HPDE6-E6E7 (cell line): ENCODE measurements at regions not wholly inside any gene's neighbourhood (a gene's known extent, or its start where the extent isn't known, plus 50 kb on each side); places are given as distances from the start of the nearest gene placed in this dataset.

Experiments
- DNase-seq: peaks from one replicate; pipeline ENCODE4 v3.0.0; 2011; ENCODE audit warnings: missing footprints; ENCODE audit errors: extremely low spot score

DNA sequence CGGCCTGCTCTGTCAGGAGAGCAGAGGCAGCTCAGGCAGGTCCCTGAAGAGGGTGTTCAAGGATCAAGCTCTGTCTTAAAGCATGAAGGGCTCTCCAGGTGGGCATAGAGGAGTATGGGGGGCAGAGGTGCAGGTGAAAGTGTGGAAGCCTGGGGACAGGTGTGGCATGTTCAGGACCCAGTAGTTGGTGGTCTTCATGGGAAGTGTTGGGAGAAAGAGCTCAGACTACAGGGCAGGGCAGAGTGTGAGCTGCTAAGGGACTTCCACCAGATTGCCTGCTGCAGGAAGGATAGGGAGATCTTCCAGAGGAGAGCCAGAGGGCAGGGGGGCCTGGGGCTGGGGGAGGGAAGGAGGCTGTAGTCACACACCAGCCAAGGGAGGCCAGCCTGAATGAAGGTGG is 156.5 kb upstream of the GDF10 start:
- DNase-seq: no peak

DNA sequence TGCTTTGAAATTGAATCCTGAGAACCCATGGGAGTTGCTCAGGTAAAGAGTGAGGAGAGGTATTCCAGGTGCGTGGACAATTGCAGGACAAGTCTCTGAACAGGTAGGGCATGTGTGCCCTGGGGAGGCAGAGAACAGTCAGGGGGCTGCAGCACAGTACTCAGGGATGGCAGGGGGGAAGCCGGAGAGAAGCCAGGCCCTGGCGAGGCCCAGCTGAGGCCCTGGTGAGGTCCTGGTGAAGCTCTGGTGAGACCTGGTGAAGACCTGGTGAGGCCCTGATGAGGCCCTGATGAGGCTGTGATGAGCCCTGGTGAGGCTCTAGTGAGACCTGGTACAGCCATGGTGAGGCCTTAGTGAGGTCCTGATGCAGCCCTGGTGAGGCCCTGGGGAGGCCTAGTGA is 155.5 kb upstream of the GDF10 start:
- no peak for DNase-seq

DNA sequence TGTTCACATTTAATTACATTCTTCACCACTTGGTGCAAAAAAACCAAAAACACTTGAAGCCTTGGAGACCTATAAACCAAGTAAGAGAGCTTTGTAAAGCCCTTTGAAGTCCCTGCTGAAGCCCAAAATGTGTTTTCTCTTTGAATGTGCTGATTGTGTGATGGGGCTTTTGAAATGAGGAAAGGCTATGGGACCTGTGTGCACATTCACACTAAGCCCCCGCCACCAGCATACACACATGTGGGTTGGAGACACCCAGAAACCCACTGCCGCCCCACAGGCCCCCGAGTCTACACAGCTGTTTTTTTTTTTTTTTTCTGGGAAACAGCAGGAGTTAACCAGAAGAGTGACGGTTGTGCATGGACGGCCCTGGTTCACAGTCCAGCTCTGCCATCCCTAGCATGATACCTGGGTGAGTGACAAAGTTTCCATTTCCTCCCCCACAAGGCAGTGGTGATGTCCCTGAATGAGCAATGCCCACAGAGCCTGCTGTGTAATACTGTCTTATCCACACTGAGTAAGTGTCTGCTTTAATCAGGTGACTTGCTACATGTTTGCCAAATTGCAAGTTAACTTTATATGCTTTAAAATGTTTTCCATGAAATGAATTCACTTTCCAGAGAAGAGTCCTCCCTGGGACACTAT is 154.6 kb upstream of the GDF10 start:
- DNase-seq: no peak

DNA sequence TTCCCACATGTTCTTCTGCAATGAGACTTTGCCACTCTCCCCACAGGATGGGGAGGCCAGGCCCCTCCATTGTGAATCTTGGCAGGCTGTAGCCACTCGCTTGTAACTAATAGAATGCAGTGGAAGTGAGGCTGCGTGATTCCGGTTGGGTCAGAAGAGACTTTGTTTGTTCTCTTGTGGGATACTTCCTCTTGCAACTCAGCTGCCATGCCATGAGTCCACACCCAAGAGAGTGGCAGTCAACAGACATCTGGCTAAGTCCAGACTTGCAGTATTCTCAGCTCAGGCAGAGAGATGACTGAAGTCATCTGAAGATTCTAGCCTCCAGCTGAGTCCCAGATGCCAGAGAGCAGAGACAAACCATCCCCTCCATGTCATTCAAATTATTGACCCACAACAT is 153.4 kb upstream of the GDF10 start:
- DNase-seq: peak; percentile 26

DNA sequence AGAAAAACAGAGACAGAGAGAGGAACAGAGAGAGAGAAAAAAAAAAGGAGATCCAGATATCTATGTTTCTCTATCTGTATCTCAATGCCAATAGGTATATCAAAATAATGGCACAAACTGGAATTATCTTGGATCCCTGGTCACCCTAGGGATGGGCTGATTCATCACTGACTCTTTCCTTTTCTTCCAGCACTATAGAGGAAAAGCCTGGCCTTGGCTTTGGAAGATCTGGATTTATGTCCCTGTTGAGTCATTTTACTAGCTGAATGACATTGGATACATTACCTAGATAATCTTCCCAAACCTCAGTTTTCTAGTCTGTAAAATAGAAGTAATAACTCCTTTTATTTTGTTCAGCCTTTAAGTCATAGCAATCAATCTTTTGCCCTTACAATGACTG is 152.8 kb upstream of the GDF10 start:
- no peak for DNase-seq

DNA sequence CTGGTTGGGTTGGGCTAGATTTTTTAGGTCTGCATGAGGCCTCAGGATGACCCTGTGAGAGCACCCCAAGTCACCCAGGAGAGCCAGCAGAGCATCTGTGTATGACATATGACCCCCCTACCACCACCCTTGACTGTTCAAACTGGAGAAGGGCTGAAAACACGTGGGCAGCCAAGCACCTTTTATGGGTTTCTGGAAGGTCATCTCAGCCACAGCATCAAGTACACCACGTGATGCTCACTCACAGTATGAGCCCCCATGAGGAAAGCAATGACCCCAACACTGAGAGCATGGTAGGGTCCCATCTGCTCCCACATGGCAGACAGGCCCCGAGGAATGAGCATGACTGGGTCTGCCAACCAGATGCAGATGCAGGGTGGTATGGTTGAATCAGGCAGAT is 149.4 kb upstream of the GDF10 start:
- DNase-seq: no peak

DNA sequence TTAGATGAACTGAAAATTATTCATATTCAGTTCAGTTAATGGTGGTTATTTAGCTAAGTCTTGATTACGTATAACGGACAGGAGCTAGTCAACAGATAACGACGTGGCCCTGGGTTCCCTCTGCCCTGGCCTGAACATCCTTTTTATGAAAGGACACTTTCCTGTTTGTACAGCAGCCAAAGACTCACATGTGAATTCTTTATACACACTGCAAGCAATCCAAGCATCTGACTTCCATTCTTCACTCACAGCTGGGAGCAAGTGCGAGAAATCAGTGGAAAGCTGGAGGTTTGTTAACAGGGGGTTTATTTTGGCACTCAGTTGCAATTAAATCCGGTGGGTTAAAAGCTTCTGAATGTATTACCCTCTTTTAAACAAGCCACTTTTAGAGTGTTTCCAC is 148.1 kb upstream of the GDF10 start:
- no peak for DNase-seq

DNA sequence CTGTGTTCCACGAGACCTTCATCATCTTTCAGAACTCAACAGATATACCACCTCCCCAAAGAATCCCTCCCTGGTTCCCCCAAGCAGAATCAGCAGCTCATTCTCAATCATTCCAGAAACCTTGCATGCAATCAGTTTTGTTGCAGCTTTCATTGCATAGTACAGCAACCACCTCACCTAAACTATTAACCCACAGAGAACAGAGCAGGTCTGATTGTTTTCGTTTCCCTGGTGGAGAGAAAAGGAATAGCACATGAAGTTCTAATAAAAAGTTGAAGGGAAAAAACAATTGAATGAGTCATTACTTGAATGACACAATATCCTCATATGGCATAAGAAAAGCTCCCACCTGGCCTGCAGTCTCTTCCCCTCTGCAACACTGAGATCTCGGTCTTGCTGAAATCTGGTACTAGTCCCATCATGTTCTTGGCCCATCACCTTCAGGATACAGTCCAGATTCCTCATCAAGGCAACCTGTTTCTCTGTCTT is 147.1 kb upstream of the GDF10 start:
- DNase-seq: peak; percentile 22

DNA sequence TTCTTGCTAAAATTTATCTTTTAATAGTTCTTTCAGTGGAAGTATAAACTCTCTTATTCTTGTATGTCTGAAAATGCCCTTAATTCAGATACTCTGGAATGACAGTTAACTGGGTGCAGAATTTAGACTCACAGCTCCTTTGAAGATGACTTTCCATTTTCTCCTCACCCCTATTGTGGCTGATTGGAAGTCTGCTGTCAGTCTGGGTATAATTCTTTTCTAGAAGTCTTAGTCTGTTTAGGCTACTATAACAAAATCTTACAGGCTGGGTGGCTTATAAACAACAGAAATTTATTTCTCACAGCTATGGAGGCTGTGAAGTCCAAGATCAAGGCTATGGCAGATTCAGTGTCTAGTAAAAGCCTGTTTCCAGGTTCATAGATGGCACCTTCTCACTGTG is 145.2 kb upstream of the GDF10 start:
- no peak for DNase-seq

DNA sequence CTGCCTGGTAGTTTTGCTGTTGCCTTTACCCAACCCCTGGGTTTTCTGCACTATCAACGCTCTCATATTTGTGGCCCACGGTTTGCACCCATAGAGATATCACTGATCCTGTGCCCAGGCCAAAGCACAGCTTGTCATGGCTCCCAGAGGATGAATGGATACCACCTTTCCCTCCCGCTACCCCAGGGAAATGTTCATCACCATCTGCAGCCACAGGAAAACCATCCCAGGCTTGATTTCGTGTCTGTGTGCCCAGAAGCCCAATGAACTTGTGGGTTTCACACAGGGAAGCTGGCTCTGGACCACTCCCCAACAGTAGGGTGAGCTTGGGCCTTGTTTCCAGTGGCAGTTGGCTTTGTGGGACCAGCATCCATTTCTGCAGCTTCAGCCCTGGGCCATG is 143.1 kb upstream of the GDF10 start:
- DNase-seq: no peak

DNA sequence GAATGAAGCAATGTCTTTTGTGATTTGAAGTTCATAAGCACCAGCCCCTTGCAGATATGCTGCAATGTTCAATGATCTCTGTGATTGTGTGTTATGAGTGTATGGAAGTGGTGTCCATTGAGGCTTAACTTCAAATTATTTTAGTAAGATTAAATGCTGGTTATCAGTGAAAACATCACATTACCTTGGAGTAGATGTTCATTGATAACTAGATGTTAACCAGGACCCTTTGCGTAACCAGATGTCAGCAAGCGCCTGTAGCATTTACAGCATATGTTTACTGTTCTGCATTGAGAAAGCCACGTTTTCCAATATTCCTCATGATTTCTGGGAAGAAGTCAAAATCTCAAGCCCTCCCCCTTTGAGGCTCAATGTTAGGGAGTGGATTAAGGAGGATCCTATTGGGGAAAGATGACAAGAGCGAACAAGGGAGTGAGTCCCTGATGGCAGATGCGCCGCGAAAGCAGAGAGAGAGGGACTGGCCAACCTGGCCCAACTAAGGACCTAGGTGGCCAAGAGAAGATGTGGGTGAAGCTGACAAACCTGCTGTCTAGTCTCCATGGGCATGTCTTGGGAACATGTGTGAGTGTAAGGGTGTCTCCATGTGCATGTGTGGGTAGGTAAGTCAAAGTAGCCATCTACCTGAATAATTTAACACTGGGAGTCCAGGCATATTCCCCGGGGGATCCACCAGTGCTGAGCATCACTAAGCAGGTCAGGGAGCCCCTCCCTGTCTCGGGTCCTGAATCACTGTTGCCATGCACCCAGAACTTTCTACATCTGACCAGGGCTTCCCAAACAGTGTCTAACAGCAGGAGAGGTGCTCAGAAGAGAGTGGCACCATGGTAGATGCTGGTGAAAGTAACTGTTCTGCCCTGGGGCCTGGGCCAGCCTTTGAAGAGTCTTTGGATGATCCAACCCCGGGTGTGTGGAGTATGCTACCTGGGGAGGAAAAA is 141.6 kb upstream of the GDF10 start:
- no peak for DNase-seq

DNA sequence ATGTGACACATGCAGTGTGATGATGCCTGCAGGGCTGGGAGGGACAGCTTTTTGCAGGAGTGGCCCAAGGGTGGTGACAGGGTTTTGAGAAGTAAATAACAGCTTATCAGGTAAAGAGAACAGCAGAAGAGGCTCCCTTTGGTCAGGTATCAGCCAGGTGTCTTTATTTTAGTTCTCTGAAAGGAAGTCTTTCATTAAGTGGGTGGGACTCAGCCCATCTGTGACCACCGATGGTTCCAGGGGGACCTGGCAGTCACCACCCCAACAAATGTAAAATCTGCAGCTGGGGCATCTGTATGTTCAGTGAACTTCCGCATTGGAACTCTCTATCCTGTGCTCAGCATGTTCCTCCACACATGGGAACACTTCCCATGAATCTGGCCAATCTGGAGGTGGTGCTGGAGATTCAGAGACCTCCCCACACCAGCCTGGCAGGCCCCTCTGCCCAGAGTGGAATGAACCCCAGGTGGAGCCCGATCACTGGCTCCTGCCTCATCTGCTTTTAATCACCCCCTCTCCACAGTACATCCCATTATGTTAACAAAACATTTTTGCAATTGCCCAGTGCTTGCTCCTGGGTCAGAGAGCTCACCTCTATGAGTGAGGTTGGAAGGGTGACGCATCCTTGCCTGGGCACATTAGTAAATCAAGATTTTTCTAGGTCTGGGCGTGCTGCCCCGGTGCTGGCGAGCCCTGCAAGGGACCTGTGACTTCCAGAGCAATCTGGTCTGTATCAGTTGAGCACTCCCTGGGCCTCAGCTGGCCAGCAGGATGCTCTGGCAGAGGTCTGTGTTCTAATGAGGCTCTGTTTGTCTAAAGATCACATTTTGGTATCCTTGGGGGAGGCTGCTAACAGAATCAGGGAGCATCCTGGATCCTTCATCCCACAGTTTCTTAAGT is 140.4 kb upstream of the GDF10 start:
- DNase-seq: no peak

DNA sequence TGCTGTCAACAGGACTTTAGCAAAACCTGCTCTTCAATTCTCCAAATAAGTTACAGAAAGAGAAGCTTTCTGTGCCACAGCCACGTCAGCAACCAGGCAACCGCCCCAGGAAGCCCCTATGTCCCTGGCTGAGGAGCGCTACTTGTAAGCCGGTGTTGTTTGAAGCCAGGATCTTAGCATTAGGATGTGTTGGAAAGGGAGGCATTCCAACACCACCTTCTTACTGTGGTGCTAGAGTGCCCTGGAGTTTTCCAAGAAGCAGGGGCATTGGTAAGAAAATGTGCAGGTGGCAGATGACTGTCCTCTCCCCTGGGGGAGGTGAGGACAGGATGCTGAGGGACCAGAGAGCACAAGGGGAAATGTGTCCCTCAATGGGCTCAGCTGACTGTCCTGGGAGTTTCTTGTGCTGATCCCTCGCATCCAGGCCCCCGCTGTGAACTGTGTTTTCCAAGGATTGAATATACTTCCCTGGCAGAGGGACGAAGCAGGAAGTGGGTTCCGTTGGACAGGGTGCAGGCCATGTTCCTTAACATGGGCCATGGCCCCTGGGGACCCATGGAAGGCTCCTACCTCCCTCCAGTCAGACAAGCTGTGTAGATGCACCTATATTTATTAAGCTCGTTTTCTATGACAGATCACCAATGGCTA is 139.6 kb upstream of the GDF10 start:
- DNase-seq: no peak

DNA sequence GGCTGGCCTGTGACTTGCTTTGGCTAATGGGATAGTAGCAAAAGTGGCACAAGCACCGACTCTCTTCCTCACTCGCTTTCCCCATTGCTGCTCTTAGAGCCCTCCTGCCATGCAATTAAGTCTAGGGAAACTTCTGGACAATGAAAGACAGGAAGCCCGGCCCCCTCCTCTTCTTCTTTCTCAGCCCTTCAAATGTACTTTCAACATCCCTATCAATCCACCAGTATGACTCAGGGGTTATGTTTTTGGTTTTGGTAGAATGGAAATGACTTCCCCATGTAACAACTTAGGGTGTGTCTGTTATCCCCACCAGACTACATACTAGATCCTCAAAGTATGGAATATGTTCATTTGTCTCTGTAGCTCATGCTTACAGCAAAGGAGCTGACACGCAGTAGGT is 139.0 kb upstream of the GDF10 start:
- no peak for DNase-seq

DNA sequence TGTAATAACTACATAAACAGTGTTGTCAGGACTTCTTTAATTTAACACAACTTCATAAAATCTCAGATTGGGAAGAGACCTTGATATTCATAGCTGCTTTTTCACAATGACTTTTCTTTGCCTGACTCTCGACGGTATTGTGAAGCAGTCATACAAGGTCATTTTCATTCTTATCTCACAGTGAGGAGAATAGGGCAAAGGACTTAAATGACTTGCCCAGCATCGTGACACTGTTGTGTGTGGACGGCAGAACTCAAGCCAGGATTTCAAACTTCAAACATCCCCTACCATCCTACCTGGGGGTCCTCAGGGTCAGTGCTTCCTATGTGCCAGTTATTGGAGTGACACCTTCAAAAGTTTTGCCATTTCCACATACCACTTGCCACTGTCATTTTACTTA is 138.5 kb upstream of the GDF10 start:
- DNase-seq: no peak

DNA sequence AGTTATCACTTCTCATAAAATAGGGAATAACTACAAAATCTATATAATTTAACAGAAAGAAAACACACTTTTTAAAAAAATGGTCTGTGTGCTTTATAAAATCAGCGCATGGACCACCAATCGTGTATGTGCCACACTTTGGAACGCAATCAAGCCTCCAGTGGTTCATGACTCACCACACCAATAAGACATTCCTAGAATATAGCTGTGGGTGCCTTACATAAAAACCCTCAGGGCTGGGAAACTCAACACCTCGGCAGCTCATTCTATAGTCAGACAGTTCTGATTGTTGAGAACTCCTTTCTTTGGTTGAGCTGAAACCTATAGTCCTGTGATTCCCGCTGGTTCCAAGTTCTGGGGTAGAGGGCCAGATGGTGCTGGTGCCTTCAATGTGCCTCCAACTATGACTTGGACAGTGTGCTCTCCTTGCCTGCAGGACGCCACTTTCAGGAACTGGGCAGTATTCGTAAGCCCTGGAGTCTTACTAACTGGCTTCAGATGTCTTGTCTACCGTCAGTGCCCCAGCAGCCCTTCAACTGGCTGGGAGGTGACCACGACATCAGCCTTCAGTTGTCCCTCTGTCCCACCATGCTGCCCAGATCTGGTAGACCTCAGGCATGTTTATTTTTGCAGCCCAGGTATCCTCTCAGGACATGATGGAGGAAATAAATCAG is 135.7 kb upstream of the GDF10 start:
- peak; percentile 50 for DNase-seq

DNA sequence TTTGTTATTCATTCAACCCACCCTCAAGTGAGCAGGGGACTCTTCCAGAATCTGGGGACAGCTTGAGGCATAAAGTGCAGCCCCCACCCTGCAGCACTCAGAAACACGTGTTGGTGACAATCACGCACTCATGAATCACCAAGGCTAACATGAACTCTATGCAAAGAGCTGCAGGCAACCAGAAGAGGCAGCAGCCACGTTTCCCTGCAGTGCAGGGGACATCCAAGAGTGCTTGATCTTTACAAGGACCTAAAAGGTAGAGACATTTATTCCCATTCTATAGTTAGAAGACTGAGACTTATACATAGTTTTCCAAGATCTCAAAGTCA is 135.2 kb upstream of the GDF10 start:
- DNase-seq: no peak

DNA sequence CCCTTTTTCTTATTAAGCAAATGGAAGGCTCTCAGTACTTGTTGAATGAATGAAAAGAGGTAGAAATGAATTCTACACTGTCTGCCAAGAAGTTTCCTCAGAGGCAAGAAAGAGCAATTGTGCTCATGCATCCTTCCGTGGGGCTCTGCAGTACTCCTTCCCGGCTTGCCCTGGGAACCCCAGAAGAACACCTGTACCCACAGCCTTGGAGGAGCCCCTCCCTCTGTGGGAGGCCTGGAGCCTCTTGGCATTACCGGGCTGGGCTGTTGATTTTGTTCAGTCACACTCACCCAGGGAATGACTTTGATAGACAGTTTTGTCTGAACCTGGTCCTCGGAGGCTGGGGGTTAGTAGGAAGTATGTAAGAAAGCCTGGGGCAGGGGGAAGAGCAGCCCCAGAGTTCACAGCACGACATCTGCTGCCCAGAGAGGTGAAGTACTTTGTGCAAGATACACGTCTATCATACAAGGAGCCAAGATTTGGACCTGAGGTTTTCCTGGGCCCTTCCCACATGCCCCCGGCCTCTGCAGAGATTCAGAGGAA is 134.8 kb upstream of the GDF10 start:
- DNase-seq: no peak

DNA sequence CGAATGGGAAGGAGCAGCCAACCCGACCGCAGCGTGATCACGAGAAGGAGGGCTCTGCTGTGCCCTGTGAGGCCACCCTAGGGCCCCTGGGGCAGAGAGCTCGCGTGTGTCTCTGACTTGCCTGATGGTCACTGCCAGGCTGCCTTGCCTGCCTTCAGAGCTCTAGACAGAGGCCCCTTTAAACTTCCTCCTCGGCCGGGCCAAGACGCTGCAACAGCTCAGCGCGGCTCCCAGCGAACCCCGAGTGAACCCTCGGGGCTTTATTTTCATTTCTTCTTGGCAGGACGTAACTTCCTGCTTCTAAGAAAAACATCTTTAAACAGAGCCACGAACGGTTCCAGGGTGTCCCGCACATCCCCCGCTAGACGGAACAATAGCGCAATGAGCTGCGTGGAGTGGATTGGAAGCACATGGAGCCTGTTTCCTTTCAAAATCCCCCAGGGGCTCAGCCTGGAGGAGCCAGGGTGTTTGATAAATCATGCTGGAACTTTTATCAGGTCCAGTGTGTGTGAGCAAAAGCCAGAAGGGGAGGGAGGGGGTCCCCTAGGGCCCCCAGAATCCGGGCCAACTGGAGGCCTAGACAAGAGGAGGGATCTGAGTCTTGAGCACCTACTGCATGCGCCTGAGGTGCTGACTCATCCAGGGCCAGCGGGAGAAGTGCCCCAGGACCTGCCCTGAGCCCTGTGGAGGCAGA is 134.1 kb upstream of the GDF10 start:
- no peak for DNase-seq

DNA sequence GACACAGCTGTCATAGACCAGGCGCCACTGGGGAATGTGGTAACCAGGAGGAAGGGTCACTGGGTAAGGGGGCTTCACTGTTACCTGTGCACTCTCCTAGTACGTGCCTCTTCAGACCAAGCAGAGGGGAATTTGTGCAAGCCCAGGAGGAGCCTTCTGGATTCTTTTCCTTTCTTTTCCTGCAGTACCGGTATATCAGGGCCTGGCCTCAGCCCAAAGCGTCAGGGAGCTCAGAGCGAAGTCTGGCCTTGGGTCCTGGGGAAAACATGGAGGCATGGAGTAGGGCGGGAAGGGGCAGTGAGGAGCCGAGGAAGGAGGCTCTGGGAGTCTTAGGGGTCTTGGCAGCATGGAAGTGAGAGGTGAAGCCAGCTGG is 133.6 kb upstream of the GDF10 start:
- no peak for DNase-seq
